PC-3 (cell line): ENCODE measurements at regions not wholly inside any gene's neighbourhood (a gene's known extent, or its start where the extent isn't known, plus 50 kb on each side); places are given as distances from the start of the nearest gene placed in this dataset.

Source experiments
- ATAC-seq: fragments of 200-7000 bp; cut with Tn5 transposase; 2 replicates; pipeline ENCODE4 v1.9.1; 2020; ENCODE audit warnings: mild to moderate bottlenecking, moderate library complexity
- BruUV-seq: library from RNA; stranded (reverse); fragments of 400-500 nt; replicated peaks from 2 replicates; lab custom pipeline; 2021; lab: Mats Ljungman, UMichigan
- CTCF ChIA-PET: fragments of 300-600 bp; sonication (Branson Sonifier 250); formaldehyde crosslinking; loops from one replicate; lab custom pipeline; 2022; ENCODE audit warnings: antibody characterized with exemption; lab: Charles Lee
- POLR2A ChIA-PET: fragments of 300-600 bp; sonication (Branson Sonifier 250); formaldehyde crosslinking; loops from one replicate; lab custom pipeline; 2022; ENCODE audit warnings: antibody characterized with exemption; ENCODE audit not compliant: unreplicated experiment; lab: Charles Lee
- DNase-seq: peaks from one replicate; pipeline ENCODE4 v3.0.0-alpha.2; 2015
- H2AFZ ChIP-seq: fragments of 300-600 bp; sonication (generic); 2 replicates; pipeline ENCODE4 v1.6.0; 2016; ENCODE audit warnings: antibody characterized with exemption, low read length
- H3F3A ChIP-seq: fragments of 300-600 bp; sonication (generic); one replicate; pipeline ENCODE4 v1.6.0; 2017; ENCODE audit warnings: antibody characterized with exemption, low read length, control low read depth, mild to moderate bottlenecking; ENCODE audit not compliant: unreplicated experiment
- H3K27ac ChIP-seq: fragments of 300-600 bp; sonication (generic); 2 replicates; pipeline ENCODE4 v1.5.1; 2016; ENCODE audit warnings: mild to moderate bottlenecking, low read length
- H3K27me3 ChIP-seq: fragments of 300-600 bp; sonication (generic); 2 replicates; pipeline ENCODE4 v1.6.1; 2016; ENCODE audit warnings: low read length, mixed read lengths
- H3K36me3 ChIP-seq: fragments of 300-600 bp; sonication (generic); 2 replicates; pipeline ENCODE4 v1.6.1; 2016; ENCODE audit warnings: low read depth, mixed run types, low read length, mixed read lengths
- H3K4me1 ChIP-seq: fragments of 300-600 bp; sonication (generic); 2 replicates; pipeline ENCODE4 v1.5.1; 2016; ENCODE audit warnings: low read length; ENCODE audit not compliant: insufficient read depth
- H3K4me2 ChIP-seq: fragments of 300-600 bp; sonication (generic); 2 replicates; pipeline ENCODE4 v1.6.0; 2016; ENCODE audit warnings: low read length
- H3K4me3 ChIP-seq: fragments of 300-600 bp; sonication (generic); 2 replicates; pipeline ENCODE4 v1.5.1; 2016; ENCODE audit warnings: mild to moderate bottlenecking, low read length, mixed read lengths
- H3K79me2 ChIP-seq: fragments of 300-600 bp; sonication (generic); 2 replicates; pipeline ENCODE4 v1.6.1; 2017; ENCODE audit warnings: low read length, mixed read lengths
- H3K9ac ChIP-seq: fragments of 300-600 bp; sonication (generic); 2 replicates; pipeline ENCODE4 v1.6.0; 2016; ENCODE audit warnings: mild to moderate bottlenecking, low read length
- H3K9me2 ChIP-seq: fragments of 300-600 bp; sonication (generic); replicated peaks from 2 replicates; pipeline ENCODE4 v1.6.1; 2016; ENCODE audit warnings: mixed run types, low read length, mixed read lengths
- H3K9me3 ChIP-seq: fragments of 300-600 bp; sonication (generic); 2 replicates; pipeline ENCODE4 v1.6.1; 2016; ENCODE audit warnings: low read length, mixed read lengths
- H4K20me1 ChIP-seq: fragments of 300-600 bp; sonication (generic); 2 replicates; pipeline ENCODE4 v1.6.1; 2016; ENCODE audit warnings: low read length, mixed read lengths
- CTCF ChIP-seq: fragments of 300-600 bp; sonication (generic); conservative IDR thresholded peaks from 2 replicates; pipeline ENCODE4 v1.5.1; 2017; ENCODE audit warnings: antibody characterized with exemption, low read depth, mild to moderate bottlenecking, low read length
- EZH2 ChIP-seq: fragments of 300-600 bp; sonication (generic); IDR thresholded peaks from one replicate; pipeline ENCODE4 v1.6.1; 2017; ENCODE audit warnings: antibody characterized with exemption, mild to moderate bottlenecking, low read length; ENCODE audit not compliant: unreplicated experiment
- EZH2phosphoT487 ChIP-seq: fragments of 300-600 bp; sonication (generic); IDR thresholded peaks from 2 replicates; pipeline ENCODE4 v1.6.1; 2018; ENCODE audit warnings: mild to moderate bottlenecking, antibody characterized with exemption, low read length, borderline replicate concordance
- intact Hi-C: fragments of 100-400 bp; cut with micrococcal nuclease; formaldehyde crosslinking; loops from 2 replicates; pipeline ENCODE4 v1.9.0; 2023

GRCh38 chr5:172588380-172588779 is 52.7 kb upstream of the NEURL1B start:
- Histone ChIP-seq H3K27me3 (peaks cover 86% of the 10 kb centered on the region), H3K27ac (no peak overlapping the region), H3K9ac (no peak overlapping the region), H4K20me1 (no peaks in the 10 kb centered on the region), H3K9me3 (no peaks in the 10 kb centered on the region), H3F3A (no peaks in the 10 kb centered on the region), H3K9me2 (no peaks in the 10 kb centered on the region), H2AFZ (no peak overlapping the region), H3K4me1 (no peaks in the 10 kb centered on the region), H3K36me3 (no peaks in the 10 kb centered on the region), H3K4me3 (no peak overlapping the region), H3K79me2 (no peaks in the 10 kb centered on the region), H3K4me2 (no peak overlapping the region)
- POLR2A ChIA-PET = no interaction called here
- CTCF ChIA-PET = no interaction called here
- no TSS peak for BruUV-seq
- TF ChIP-seq EZH2 = no peak
- no peak for TF ChIP-seq EZH2phosphoT487
- no peak for TF ChIP-seq CTCF
- intact Hi-C loops = no loop called here
- no peak for DNase-seq
- ATAC-seq = no peak

GRCh38 chr5:172587061-172587405 is 54.0 kb upstream of the NEURL1B start:
- BruUV-seq = no TSS peak
- POLR2A ChIA-PET = no interaction called here

More at GRCh38 chr5:172587061-172587405, 54.0 kb upstream of the NEURL1B start:
- Histone ChIP-seq H3K4me2 (no peak overlapping the region), H3K27ac (no peak overlapping the region), H3K27me3 (peaks cover 88% of the 10 kb centered on the region), H3K36me3 (no peaks in the 10 kb centered on the region), H2AFZ (no peak overlapping the region), H3K79me2 (no peaks in the 10 kb centered on the region), H3K4me3 (no peak overlapping the region), H3F3A (no peaks in the 10 kb centered on the region), H3K4me1 (no peaks in the 10 kb centered on the region), H3K9me2 (no peaks in the 10 kb centered on the region), H3K9me3 (no peaks in the 10 kb centered on the region), H3K9ac (no peak overlapping the region), H4K20me1 (no peaks in the 10 kb centered on the region)
- no peak for TF ChIP-seq CTCF
- no peak for TF ChIP-seq EZH2
- intact Hi-C loops = no loop called here
- CTCF ChIA-PET = no interaction called here
- ATAC-seq = no peak
- no peak for DNase-seq
